ENCODE measurements at regions not wholly inside any gene's neighbourhood (a gene's known extent, or its start where the extent isn't known, plus 50 kb on each side); places are given as distances from the start of the nearest gene placed in this dataset.
"Not testable (repeated sequence)": the region's sequence is repeated elsewhere in the genome, so short reads cannot be mapped to it uniquely, and the experiment has no call there.

DNA sequence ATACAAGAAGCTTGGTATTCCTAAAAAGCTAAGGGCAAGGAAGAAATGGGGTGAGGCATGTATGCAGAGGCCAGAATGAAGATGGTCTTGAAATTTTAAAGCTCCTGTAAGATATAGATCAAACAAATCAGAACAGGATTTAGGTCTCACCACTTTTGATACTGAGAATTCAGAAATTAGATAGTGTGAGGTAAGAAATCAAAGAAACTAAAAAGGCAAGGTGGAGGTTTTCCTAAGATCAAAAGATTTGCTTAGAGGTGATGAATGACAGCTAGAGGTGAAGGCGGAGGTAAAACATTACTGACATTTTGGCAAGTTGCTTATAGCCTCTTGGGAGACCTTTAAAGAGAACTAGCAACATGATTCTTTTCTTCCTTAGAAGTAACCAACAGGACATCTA is 225.2 kb upstream of the SGK1 start:
- Histone ChIP-seq H3K27me3 (ENCODE audit: insufficient read depth, low read length, poor library complexity, severe bottlenecking) (no peaks in the 10 kb centered on the region), H3K9me2 (replicated peaks; ENCODE audit: low read depth, low read length) (no peaks in the 10 kb centered on the region), H3K4me3 (ENCODE audit: low read length, poor library complexity, severe bottlenecking) (no peak overlapping the region), H3K9me3 (ENCODE audit: insufficient read depth, low read depth, low read length) (no peaks in the 10 kb centered on the region), H3K9ac (ENCODE audit: low read depth, low read length, poor library complexity, severe bottlenecking) (no peak overlapping the region), H3K4me1 (ENCODE audit: insufficient read depth, low read length, poor library complexity, severe bottlenecking) (peaks cover 10% of the 10 kb centered on the region), H3K79me2 (ENCODE audit: insufficient read depth, low read length) (no peaks in the 10 kb centered on the region), H4K20me1 (ENCODE audit: insufficient read depth, low read length, poor library complexity, severe bottlenecking) (no peaks in the 10 kb centered on the region), H3K4me2 (ENCODE audit: low read depth, low read length, poor library complexity, severe bottlenecking) (no peak overlapping the region), H3F3A (ENCODE audit: low read depth) (no peaks in the 10 kb centered on the region), H3K36me3 (ENCODE audit: insufficient read depth, low read length) (no peaks in the 10 kb centered on the region), H2AFZ (ENCODE audit: low read length) (no peak overlapping the region)
- TF ChIP-seq, protein P1, sequence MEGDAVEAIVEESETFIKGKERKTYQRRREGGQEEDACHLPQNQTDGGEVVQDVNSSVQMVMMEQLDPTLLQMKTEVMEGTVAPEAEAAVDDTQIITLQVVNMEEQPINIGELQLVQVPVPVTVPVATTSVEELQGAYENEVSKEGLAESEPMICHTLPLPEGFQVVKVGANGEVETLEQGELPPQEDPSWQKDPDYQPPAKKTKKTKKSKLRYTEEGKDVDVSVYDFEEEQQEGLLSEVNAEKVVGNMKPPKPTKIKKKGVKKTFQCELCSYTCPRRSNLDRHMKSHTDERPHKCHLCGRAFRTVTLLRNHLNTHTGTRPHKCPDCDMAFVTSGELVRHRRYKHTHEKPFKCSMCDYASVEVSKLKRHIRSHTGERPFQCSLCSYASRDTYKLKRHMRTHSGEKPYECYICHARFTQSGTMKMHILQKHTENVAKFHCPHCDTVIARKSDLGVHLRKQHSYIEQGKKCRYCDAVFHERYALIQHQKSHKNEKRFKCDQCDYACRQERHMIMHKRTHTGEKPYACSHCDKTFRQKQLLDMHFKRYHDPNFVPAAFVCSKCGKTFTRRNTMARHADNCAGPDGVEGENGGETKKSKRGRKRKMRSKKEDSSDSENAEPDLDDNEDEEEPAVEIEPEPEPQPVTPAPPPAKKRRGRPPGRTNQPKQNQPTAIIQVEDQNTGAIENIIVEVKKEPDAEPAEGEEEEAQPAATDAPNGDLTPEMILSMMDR (conservative IDR thresholded peaks at IDR 0.05; ENCODE audit: low read length), result no peak
- TF ChIP-seq EZH2phosphoT487 (IDR thresholded peaks at IDR 0.05; ENCODE audit: borderline replicate concordance), result no peak

DNA sequence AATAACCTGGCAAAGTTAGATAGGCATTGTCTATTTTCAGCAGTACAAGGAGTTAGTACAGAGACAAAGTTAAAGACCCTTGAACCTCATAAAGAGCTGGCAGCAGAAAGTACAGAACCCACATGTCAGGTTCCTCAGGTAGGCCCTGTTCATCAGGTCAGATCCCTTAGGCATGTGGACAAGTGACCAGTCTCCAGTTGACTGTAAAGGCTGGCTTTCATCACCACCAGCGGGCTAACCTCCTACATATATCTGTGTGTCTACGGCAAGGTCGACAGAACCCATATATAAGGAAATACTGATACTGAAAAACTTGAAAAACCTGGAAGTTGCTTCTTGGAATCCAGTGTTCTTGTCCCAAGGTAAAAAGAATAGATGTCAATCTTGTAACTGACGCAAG is 223.1 kb upstream of the SGK1 start:
- Histone ChIP-seq H3K4me2 (ENCODE audit: low read depth, low read length, poor library complexity, severe bottlenecking) (no peak overlapping the region), H4K20me1 (ENCODE audit: insufficient read depth, low read length, poor library complexity, severe bottlenecking) (no peaks in the 10 kb centered on the region), H3K9me2 (replicated peaks; ENCODE audit: low read depth, low read length) (no peaks in the 10 kb centered on the region), H3K4me1 (ENCODE audit: insufficient read depth, low read length, poor library complexity, severe bottlenecking) (peaks cover 10% of the 10 kb centered on the region), H3K36me3 (ENCODE audit: insufficient read depth, low read length) (no peaks in the 10 kb centered on the region), H3K27me3 (ENCODE audit: insufficient read depth, low read length, poor library complexity, severe bottlenecking) (no peaks in the 10 kb centered on the region), H3K9ac (ENCODE audit: low read depth, low read length, poor library complexity, severe bottlenecking) (no peak overlapping the region), H3K9me3 (ENCODE audit: insufficient read depth, low read depth, low read length) (no peaks in the 10 kb centered on the region), H3K4me3 (ENCODE audit: low read length, poor library complexity, severe bottlenecking) (no peak overlapping the region), H3K79me2 (ENCODE audit: insufficient read depth, low read length) (no peaks in the 10 kb centered on the region), H2AFZ (ENCODE audit: low read length) (no peak overlapping the region), H3F3A (ENCODE audit: low read depth) (no peaks in the 10 kb centered on the region)
- TF ChIP-seq EZH2phosphoT487 (IDR thresholded peaks at IDR 0.05; ENCODE audit: borderline replicate concordance), result no peak
- TF ChIP-seq, protein P1 (conservative IDR thresholded peaks at IDR 0.05; ENCODE audit: low read length), result no peak

GRCh38 chr6:134539865-134540323 is 222.0 kb upstream of the SGK1 start:
- no peaks in the 10 kb centered on the region for H3K36me3 ChIP-seq (ENCODE audit: insufficient read depth, low read length)
- H3K27me3 ChIP-seq (ENCODE audit: insufficient read depth, low read length, poor library complexity, severe bottlenecking), result no peaks in the 10 kb centered on the region
- peak overlapping the region; percentile 21 for H3K4me2 ChIP-seq (ENCODE audit: low read depth, low read length, poor library complexity, severe bottlenecking)
- no peak for TF ChIP-seq EZH2phosphoT487 (IDR thresholded peaks at IDR 0.05; ENCODE audit: borderline replicate concordance)
- TF ChIP-seq, protein P1 (conservative IDR thresholded peaks at IDR 0.05; ENCODE audit: low read length), result no peak
- peaks cover 10% of the 10 kb centered on the region for H3K4me1 ChIP-seq (ENCODE audit: insufficient read depth, low read length, poor library complexity, severe bottlenecking)
- no peaks in the 10 kb centered on the region for H3K9me2 ChIP-seq (replicated peaks; ENCODE audit: low read depth, low read length)
- H2AFZ ChIP-seq (ENCODE audit: low read length), result peak overlapping the region; percentile 47; the same call in 1 of the 2 replicates
- H3K4me3 ChIP-seq (ENCODE audit: low read length, poor library complexity, severe bottlenecking), result peak overlapping the region; percentile 11
- no peaks in the 10 kb centered on the region for H3F3A ChIP-seq (ENCODE audit: low read depth)
- no peak overlapping the region for H3K9ac ChIP-seq (ENCODE audit: low read depth, low read length, poor library complexity, severe bottlenecking)
- H4K20me1 ChIP-seq (ENCODE audit: insufficient read depth, low read length, poor library complexity, severe bottlenecking), result no peaks in the 10 kb centered on the region
- H3K79me2 ChIP-seq (ENCODE audit: insufficient read depth, low read length), result no peaks in the 10 kb centered on the region
- H3K9me3 ChIP-seq (ENCODE audit: insufficient read depth, low read depth, low read length), result no peaks in the 10 kb centered on the region

DNA sequence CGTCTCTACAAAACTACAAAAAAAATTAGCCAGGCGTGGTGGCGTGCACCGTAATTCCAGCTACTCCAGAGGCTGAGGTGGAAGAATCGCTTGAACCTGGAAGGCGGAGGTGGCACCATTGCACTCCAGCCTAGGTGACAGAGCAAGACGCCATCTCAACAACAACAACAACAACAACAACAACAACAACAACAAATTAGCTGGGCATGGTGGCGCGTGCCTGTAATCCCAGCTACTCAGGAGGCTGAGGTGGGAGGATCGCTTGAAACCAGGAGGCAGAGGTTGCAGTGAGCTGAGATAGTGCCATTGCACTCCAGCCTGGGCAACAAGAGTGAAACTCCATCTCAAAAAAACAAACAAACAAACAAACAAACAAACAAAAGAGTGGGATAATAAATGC is 219.9 kb upstream of the SGK1 start:
- H3K4me3 ChIP-seq (ENCODE audit: low read length, poor library complexity, severe bottlenecking); H3K79me2 ChIP-seq (ENCODE audit: insufficient read depth, low read length); H3F3A ChIP-seq (ENCODE audit: low read depth); H3K9ac ChIP-seq (ENCODE audit: low read depth, low read length, poor library complexity, severe bottlenecking); H3K4me2 ChIP-seq (ENCODE audit: low read depth, low read length, poor library complexity, severe bottlenecking); H3K9me3 ChIP-seq (ENCODE audit: insufficient read depth, low read depth, low read length); H3K9me2 ChIP-seq (replicated peaks; ENCODE audit: low read depth, low read length); H3K36me3 ChIP-seq (ENCODE audit: insufficient read depth, low read length); H3K27me3 ChIP-seq (ENCODE audit: insufficient read depth, low read length, poor library complexity, severe bottlenecking); H4K20me1 ChIP-seq (ENCODE audit: insufficient read depth, low read length, poor library complexity, severe bottlenecking); H2AFZ ChIP-seq (ENCODE audit: low read length): not testable (repeated sequence)
- H3K4me1 ChIP-seq (ENCODE audit: insufficient read depth, low read length, poor library complexity, severe bottlenecking), result peaks cover 12% of the 10 kb centered on the region

Measured in Loucy (cell line).